HepG2 (cell line): ENCODE measurements at regions not wholly inside any gene's neighbourhood (a gene's known extent, or its start where the extent isn't known, plus 50 kb on each side); places are given as distances from the start of the nearest gene placed in this dataset.
A peak's percentile ranks its signal among the peaks of the same experiment; 100 is the strongest.
"Not testable (repeated sequence)": the region's sequence is repeated elsewhere in the genome, so short reads cannot be mapped to it uniquely, and the experiment has no call there.

ENCODE experiments used
- ATAC-seq: fragments of 200-7000 bp; cut with Tn5 transposase; 3 replicates; pipeline ENCODE4 v1.9.1; 2020; ENCODE audit warnings: mild to moderate bottlenecking, moderate library complexity
- BruUV-seq: library from RNA; stranded (reverse); fragments of 400-500 nt; replicated peaks from 2 replicates; lab custom pipeline; 2021; lab: Mats Ljungman, UMichigan
- CTCF ChIA-PET: fragments of 300-600 bp; formaldehyde crosslinking; extraction: SDS; loops from one replicate; lab custom pipeline; 2021; ENCODE audit warnings: low total read pairs, inconsistent platforms, low intra/inter-chr PET ratio; lab: Yijun Ruan, JAX
- POLR2A ChIA-PET: fragments of 350-600 bp; sonication (Branson Sonifier 250); formaldehyde crosslinking; loops from one replicate; lab custom pipeline; 2020; ENCODE audit warnings: antibody characterized with exemption, inconsistent platforms; lab: Yijun Ruan, JAX
- DNase-seq: peaks from one replicate; pipeline ENCODE4 v3.0.0-alpha.2; 2015; ENCODE audit warnings: low spot score
- FAIRE-seq: peaks from 3 replicates; lab custom pipeline; 2011; peaks lifted over from hg19 to GRCh38; lab: Jason Lieb, UNC
- H2AFZ ChIP-seq: one replicate; pipeline ENCODE4 v1.6.1; 2011; ENCODE audit warnings: low read length, inconsistent platforms
- H3K27ac ChIP-seq: fragments of 300-600 bp; 3 replicates; pipeline ENCODE4 v1.8.0; 2011; ENCODE audit warnings: mixed run types, mild to moderate bottlenecking, mixed read lengths, low read length, inconsistent platforms; ENCODE audit not compliant: insufficient read depth; ENCODE audit errors: extremely low read length
- H3K27me3 ChIP-seq, 2 experiments: fragments of 200-600 bp in 1 of 2; 2 replicates in 1 of 2; 3 replicates in 1 of 2; pipeline versions ENCODE4 v1.6.0 to v1.8.0; 2011; ENCODE audit warnings: low read length in 2 of 2, mild to moderate bottlenecking in 2 of 2, moderate library complexity in 2 of 2, inconsistent platforms in 1 of 2; ENCODE audit not compliant: insufficient read depth in 2 of 2, control insufficient read depth in 1 of 2
- H3K36me3 ChIP-seq, 2 experiments: fragments of 200-600 bp in 1 of 2; replicated peaks in 1 of 2; 2 replicates in 1 of 2; 3 replicates in 1 of 2; pipeline versions ENCODE4 v1.5.1 to v1.8.0; 2011; ENCODE audit warnings: low read length in 2 of 2, inconsistent platforms in 1 of 2; ENCODE audit not compliant: insufficient read depth in 2 of 2, control insufficient read depth in 1 of 2
- H3K4me1 ChIP-seq: 2 replicates; pipeline ENCODE4 v1.5.1; 2012; ENCODE audit warnings: low read length, inconsistent platforms; ENCODE audit not compliant: insufficient read depth
- H3K4me2 ChIP-seq: 2 replicates; pipeline ENCODE4 v1.6.0; 2011; ENCODE audit warnings: low read depth, low read length, inconsistent platforms
- H3K4me3 ChIP-seq, 3 experiments: fragments of 200-600 bp in 1 of 3; sonication (generic), shearing (Covaris generic) in 1 of 3; replicated peaks in 1 of 3; 2 replicates each; pipeline ENCODE4 v1.5.1; 2011 to 2016; ENCODE audit warnings: low read length in 3 of 3, inconsistent platforms in 2 of 3, low read depth in 2 of 3, mild to moderate bottlenecking in 2 of 3, control low read depth in 1 of 3, mixed read lengths in 1 of 3; ENCODE audit not compliant: insufficient read depth in 1 of 3
- H3K79me2 ChIP-seq: one replicate; pipeline ENCODE4 v1.6.1; 2011; ENCODE audit warnings: low read length, inconsistent platforms; ENCODE audit not compliant: insufficient read depth
- H3K9ac ChIP-seq: 2 replicates; pipeline ENCODE4 v1.6.0; 2011; ENCODE audit warnings: mild to moderate bottlenecking, low read depth, low read length, inconsistent platforms; ENCODE audit not compliant: insufficient read depth
- H3K9me3 ChIP-seq: 2 replicates; pipeline ENCODE4 v1.5.1; 2012; ENCODE audit warnings: mild to moderate bottlenecking, low read length
- H4K20me1 ChIP-seq: 2 replicates; pipeline ENCODE4 v1.6.0; 2011; ENCODE audit warnings: inconsistent platforms, mild to moderate bottlenecking, low read length, moderate library complexity; ENCODE audit not compliant: insufficient read depth
- MAFF ChIP-seq: IDR thresholded peaks from 2 replicates; pipeline ENCODE4 v1.6.1; 2011; ENCODE audit warnings: low read depth, low read length, improper control_type of control experiment
- MAFK ChIP-seq, 2 experiments: IDR thresholded peaks in 1 of 2; conservative IDR thresholded peaks in 1 of 2; 2 replicates each; pipeline ENCODE4 v1.6.1; 2011; ENCODE audit warnings: improper control_type of control experiment in 2 of 2, low read length in 2 of 2
- ZNF24 ChIP-seq: fragments of 450-650 bp; IDR thresholded peaks from 2 replicates; pipeline ENCODE4 v1.6.1; 2017; ENCODE audit warnings: antibody characterized with exemption, mild to moderate bottlenecking
- ZSCAN30 ChIP-seq: sonication (generic); formaldehyde crosslinking; IDR thresholded peaks from 2 replicates; pipeline ENCODE4 v1.5.0; 2020; ENCODE audit warnings: mild to moderate bottlenecking, missing genetic modification reagents
- WGBS: methylation state at CpG from one replicate; pipeline ENCODE4 v1.1.6; 2017; ENCODE audit warnings: low lambda C conversion rate; 5-methylcytosine and 5-hydroxymethylcytosine counted together
- in situ Hi-C: cut with HindIII; loops from 2 replicates; pipeline ENCODE4 v1.10.0; 2017; ENCODE audit warnings: low pct_unique_long_range_greater_than_20kb; ENCODE audit not compliant: extremely low pct_ligation_motif_present
- intact Hi-C: fragments of 100-400 bp; cut with micrococcal nuclease; formaldehyde crosslinking; loops from one replicate; pipeline ENCODE4 v1.10.0; 2022; ENCODE audit not compliant: unreplicated experiment

GRCh38 chr12:87425942-87426554, 603.2 kb downstream of the C12orf50 start:
- H3K4me1 ChIP-seq = no peaks in the 10 kb centered on the region
- FAIRE-seq = no peak
- no peaks in the 10 kb centered on the region for H4K20me1 ChIP-seq
- in situ Hi-C loops (no loop called here), intact Hi-C loops (no loop called here)
- H3K27me3 ChIP-seq = no peaks in the 10 kb centered on the region
- WGBS = 0% methylated on average over 2 of the region's 2 CpGs
- H3K4me3 ChIP-seq = no peak overlapping the region
- no peak overlapping the region for H3K27ac ChIP-seq
- no peak for ATAC-seq
- no peaks in the 10 kb centered on the region for H3K79me2 ChIP-seq
- TF ChIP-seq ZSCAN30 (CRISPR knock-in tag) (no peak), ZNF24 (no peak)
- DNase-seq = no peak
- H3K9ac ChIP-seq = no peak overlapping the region
- H2AFZ ChIP-seq = no peak overlapping the region
- BruUV-seq = no TSS peak
- no peaks in the 10 kb centered on the region for H3K36me3 ChIP-seq
- no peak overlapping the region for H3K4me2 ChIP-seq
- H3K9me3 ChIP-seq = peaks cover 87% of the 10 kb centered on the region
- POLR2A ChIA-PET = no interaction called here
- CTCF ChIA-PET = no interaction called here

- H3K4me1 ChIP-seq, H3K36me3 ChIP-seq, H3K4me2 ChIP-seq, H3K27me3 ChIP-seq, H4K20me1 ChIP-seq, H3K9ac ChIP-seq, CTCF ChIA-PET, H3K4me3 ChIP-seq, FAIRE-seq, DNase-seq, H2AFZ ChIP-seq, ATAC-seq, H3K79me2 ChIP-seq, intact Hi-C loops, H3K27ac ChIP-seq, in situ Hi-C loops, POLR2A ChIA-PET, BruUV-seq: not testable (repeated sequence)
- H3K9me3 ChIP-seq = peaks cover 72% of the 10 kb centered on the region
- WGBS = 70% methylated on average over 2 of the region's 2 CpGs
- TF ChIP-seq MAFF (0 out of 2 replicates have a peak, but pooled peaks have one; percentile 36), MAFK (conservative IDR thresholded peaks at IDR 0.05 in 1 of 2, IDR thresholded peaks at IDR 0.05 in 1 of 2; ENCODE audit: low read length in 2 of 2) (peak in 1 of 2 experiments; percentile 58; a peak in 2 of 4 replicates)
Measured at GRCh38 chr12:87421233-87421632, 608.0 kb downstream of the C12orf50 start.
